CD14-positive monocyte (primary cell): ENCODE measurements at regions not wholly inside any gene's neighbourhood (a gene's known extent, or its start where the extent isn't known, plus 50 kb on each side); places are given as distances from the start of the nearest gene placed in this dataset.

Source experiments
- DNase-seq, 3 donors: peaks; one replicate each; pipeline ENCODE4 v3.0.0-alpha.2; 2011 to 2022
- H2AFZ ChIP-seq: 2 replicates; pipeline ENCODE4 v1.6.0; 2012; ENCODE audit warnings: mild to moderate bottlenecking, low read depth, low read length, inconsistent platforms; ENCODE audit not compliant: insufficient read depth, poor library complexity, severe bottlenecking
- H3K27ac ChIP-seq, 2 donors: 1 replicate in 1 of 2; 2 replicates in 1 of 2; pipeline ENCODE4 v1.5.1; 2012 to 2013; ENCODE audit warnings: low read length in 2 of 2, control low read depth in 1 of 2, inconsistent platforms in 1 of 2, low read depth in 1 of 2, mild to moderate bottlenecking in 1 of 2
- H3K27me3 ChIP-seq, 2 donors: one replicate each; pipeline versions ENCODE4 v1.6.0 to v1.6.1; 2011 to 2013; ENCODE audit warnings: low read length in 2 of 2; ENCODE audit not compliant: control insufficient read depth in 2 of 2, insufficient read depth in 2 of 2
- H3K36me3 ChIP-seq, 2 donors: replicated peaks in 1 of 2; 1 replicate in 1 of 2; 2 replicates in 1 of 2; pipeline versions ENCODE4 v1.5.1 to v1.6.1; 2012 to 2013; ENCODE audit warnings: low read length in 2 of 2, control low read depth in 1 of 2, inconsistent platforms in 1 of 2, mild to moderate bottlenecking in 1 of 2; ENCODE audit not compliant: insufficient read depth in 2 of 2, control insufficient read depth in 1 of 2
- H3K4me1 ChIP-seq, 2 donors: 1 replicate in 1 of 2; 2 replicates in 1 of 2; pipeline versions ENCODE4 v1.5.1 to v1.6.1; 2012 to 2013; ENCODE audit warnings: low read length in 2 of 2, control low read depth in 1 of 2, inconsistent platforms in 1 of 2, mild to moderate bottlenecking in 1 of 2, moderate library complexity in 1 of 2; ENCODE audit not compliant: insufficient read depth in 2 of 2, control insufficient read depth in 1 of 2
- H3K4me2 ChIP-seq: replicated peaks from 2 replicates; pipeline ENCODE3; 2012; ENCODE audit warnings: low read length, moderate library complexity, mild to moderate bottlenecking; ENCODE audit not compliant: poor library complexity, severe bottlenecking; ENCODE audit errors: extremely low read depth
- H3K4me3 ChIP-seq, 3 experiments: fragments of 200-600 bp in 1 of 3; sonication (generic) in 1 of 3; replicated peaks in 1 of 3; 1 replicate in 2 of 3; 2 replicates in 1 of 3; pipeline ENCODE4 v1.5.1; 2011 to 2013; ENCODE audit warnings: low read length in 3 of 3, mild to moderate bottlenecking in 3 of 3, control low read depth in 2 of 3, low read depth in 2 of 3, inconsistent platforms in 1 of 3, moderate library complexity in 1 of 3
- H3K79me2 ChIP-seq: 2 replicates; pipeline ENCODE4 v1.6.0; 2012; ENCODE audit warnings: mild to moderate bottlenecking, control low read depth, inconsistent platforms, low read length, moderate library complexity; ENCODE audit not compliant: insufficient read depth
- H3K9ac ChIP-seq: 2 replicates; pipeline ENCODE4 v1.6.0; 2017; ENCODE audit warnings: low read length, mild to moderate bottlenecking; ENCODE audit not compliant: insufficient read depth, poor library complexity, severe bottlenecking
- H3K9me3 ChIP-seq, 2 donors: replicated peaks in 1 of 2; 1 replicate in 1 of 2; 2 replicates in 1 of 2; pipeline versions ENCODE4 v1.5.1 to v1.6.1; 2012 to 2013; ENCODE audit warnings: low read length in 2 of 2, control low read depth in 1 of 2; ENCODE audit not compliant: control insufficient read depth in 1 of 2, insufficient read depth in 1 of 2
- H4K20me1 ChIP-seq: 2 replicates; pipeline ENCODE4 v1.6.0; 2012; ENCODE audit warnings: mild to moderate bottlenecking, low read length, control low read depth, moderate library complexity; ENCODE audit not compliant: insufficient read depth
- H3K27ac Mint-ChIP-seq, 7 donors: one replicate each; pipeline ENCODE4 v1.8.0; 2020; ENCODE audit warnings: mild to moderate bottlenecking in 7 of 7, mixed read lengths in 7 of 7, moderate library complexity in 6 of 7, inconsistent platforms in 2 of 7
- H3K27me3 Mint-ChIP-seq, 3 donors: one replicate each; pipeline ENCODE4 v1.8.0; 2021 to 2022; ENCODE audit warnings: low read depth in 3 of 3, mild to moderate bottlenecking in 3 of 3, mixed read lengths in 3 of 3, moderate library complexity in 3 of 3, inconsistent platforms in 1 of 3
- H3K36me3 Mint-ChIP-seq, 2 donors: one replicate each; pipeline ENCODE4 v1.8.0; 2020; ENCODE audit warnings: mixed read lengths in 2 of 2, inconsistent platforms in 1 of 2, mild to moderate bottlenecking in 1 of 2
- H3K4me1 Mint-ChIP-seq: one replicate; pipeline ENCODE4 v1.8.0; 2020; ENCODE audit warnings: mild to moderate bottlenecking, mixed read lengths
- H3K4me3 Mint-ChIP-seq, 2 donors: one replicate each; pipeline ENCODE4 v1.8.0; 2020; ENCODE audit warnings: mild to moderate bottlenecking in 2 of 2, mixed read lengths in 2 of 2, moderate library complexity in 1 of 2
- H3K9me3 Mint-ChIP-seq, 7 donors: one replicate each; pipeline ENCODE4 v1.8.0; 2020 to 2022; ENCODE audit warnings: mixed read lengths in 7 of 7, mild to moderate bottlenecking in 6 of 7, moderate library complexity in 6 of 7, inconsistent platforms in 2 of 7
- CTCF ChIP-seq: fragments of 200-600 bp; IDR thresholded peaks from one replicate; pipeline ENCODE4 v1.8.0; 2022; ENCODE audit warnings: antibody characterized with exemption, mild to moderate bottlenecking
- WGBS: methylation state at CpG from one replicate; pipeline ENCODE4 v1.1.5; 2013; ENCODE audit warnings: missing lambda C conversion rate; ENCODE audit not compliant: insufficient coverage; 5-methylcytosine and 5-hydroxymethylcytosine counted together
- intact Hi-C, 2 donors: fragments of 100-400 bp; cut with micrococcal nuclease; formaldehyde crosslinking; loops; one replicate each; pipeline versions ENCODE4 v1.15.0 to v1.15.1; 2023

GRCh38 chr21:25400427-25400826, 206.9 kb downstream of the MRPL39 start:
- Histone ChIP-seq H4K20me1 (no peaks in the 10 kb centered on the region), H3K27me3 (no peaks in the 10 kb centered on the region), H3K9me3 (no peaks in the 10 kb centered on the region), H3K4me2 (no peak overlapping the region), H2AFZ (no peak overlapping the region), H3K4me1 (no peaks in the 10 kb centered on the region), H3K27ac (no peak overlapping the region), H3K79me2 (no peaks in the 10 kb centered on the region), H3K4me3 (no peak overlapping the region), H3K36me3 (no peaks in the 10 kb centered on the region), H3K9ac (no peak overlapping the region)
- peaks cover 0 to 7% (median 2%) of the 10 kb centered on the region in 7 donors for H3K9me3 Mint-ChIP-seq
- no peak overlapping the region for H3K27ac Mint-ChIP-seq
- WGBS: no CpG with 5 or more reads among the region's 1 CpG
- H3K4me1 Mint-ChIP-seq: peaks cover 2% of the 10 kb centered on the region
- no peaks in the 10 kb centered on the region for H3K36me3 Mint-ChIP-seq
- no peak for TF ChIP-seq CTCF
- H3K27me3 Mint-ChIP-seq: peaks cover 2% of the 10 kb centered on the region in 3 donors
- DNase-seq: no peak
- intact Hi-C loops: no loop called here
- H3K4me3 Mint-ChIP-seq: no peak overlapping the region

- no peak overlapping the region for H3K4me3 ChIP-seq
- H3K27me3 ChIP-seq: no peaks in the 10 kb centered on the region
- TF ChIP-seq CTCF: no peak
- no CpG with 5 or more reads among the region's 3 CpGs for WGBS
- peaks cover 0 to 4% (median 1%) of the 10 kb centered on the region in 7 donors for H3K9me3 Mint-ChIP-seq
- no peak for DNase-seq
- H3K4me1 Mint-ChIP-seq: peaks cover 2% of the 10 kb centered on the region
- no peak overlapping the region for H2AFZ ChIP-seq
- H3K4me1 ChIP-seq: no peaks in the 10 kb centered on the region
- no peak overlapping the region for H3K27ac Mint-ChIP-seq
- intact Hi-C loops: no loop called here
- no peaks in the 10 kb centered on the region for H4K20me1 ChIP-seq
- no peaks in the 10 kb centered on the region for H3K79me2 ChIP-seq
- no peak overlapping the region for H3K27ac ChIP-seq
- H3K36me3 Mint-ChIP-seq: no peaks in the 10 kb centered on the region
- H3K4me3 Mint-ChIP-seq: no peak overlapping the region
- no peak overlapping the region for H3K9ac ChIP-seq
- peaks cover 2% of the 10 kb centered on the region in 3 donors for H3K27me3 Mint-ChIP-seq
- H3K9me3 ChIP-seq: no peaks in the 10 kb centered on the region
- no peaks in the 10 kb centered on the region for H3K36me3 ChIP-seq
- no peak overlapping the region for H3K4me2 ChIP-seq
Observed at GRCh38 chr21:25398630-25399029, 208.7 kb downstream of the MRPL39 start.
